ENCODE measurements at regions not wholly inside any gene's neighbourhood (a gene's known extent, or its start where the extent isn't known, plus 50 kb on each side); places are given as distances from the start of the nearest gene placed in this dataset.

- TF ChIP-seq POLR2A (IDR thresholded peaks at IDR 0.05; ENCODE audit: low read depth, low read length) (no peak), TAF1 (IDR thresholded peaks at IDR 0.05; ENCODE audit: low read depth, low read length) (no peak)
These were observed 465.0 kb downstream of the CNTN3 start for GRCh38 chr3:74149466-74149865.

Data from GM12891 (cell line).